Gastroesophageal sphincter (tissue), 3 donors: ENCODE measurements at regions not wholly inside any gene's neighbourhood (a gene's known extent, or its start where the extent isn't known, plus 50 kb on each side); places are given as distances from the start of the nearest gene placed in this dataset.

Source experiments
- CTCF ChIP-seq, 4 experiments: fragments of 200-600 bp in 2 of 4; fragments of 450-650 bp in 2 of 4; sonication (generic) in 1 of 4; IDR thresholded peaks; one replicate each; pipeline ENCODE4 v1.5.1; 2017 to 2019; ENCODE audit warnings: antibody characterized with exemption in 4 of 4, mild to moderate bottlenecking in 2 of 4, moderate library complexity in 2 of 4
- POLR2A ChIP-seq, 2 donors: fragments of 450-650 bp; IDR thresholded peaks; one replicate each; pipeline ENCODE4 v1.6.1; 2017; ENCODE audit warnings: antibody characterized with exemption in 2 of 2, mild to moderate bottlenecking in 2 of 2, moderate library complexity in 1 of 2
- POLR2AphosphoS5 ChIP-seq: sonication (generic); formaldehyde crosslinking; IDR thresholded peaks from one replicate; pipeline ENCODE4 v1.6.1; 2017; ENCODE audit warnings: antibody characterized with exemption

GRCh38 chr4:124372916-124373315 lies 339.6 kb downstream of the ANKRD50 start:
- TF ChIP-seq POLR2AphosphoS5 = no peak
- no peak for TF ChIP-seq CTCF (IDR thresholded peaks at IDR 0.05)
- no peak for TF ChIP-seq POLR2A (IDR thresholded peaks at IDR 0.05)
